ENCODE measurements at regions not wholly inside any gene's neighbourhood (a gene's known extent, or its start where the extent isn't known, plus 50 kb on each side); places are given as distances from the start of the nearest gene placed in this dataset.
A peak's percentile ranks its signal among the peaks of the same experiment; 100 is the strongest.

- TF ChIP-seq CTCF (IDR thresholded peaks at IDR 0.05): no peak
- peak; percentile 39 to 50 for TF ChIP-seq EP300 (IDR thresholded peaks at IDR 0.05)
- no peak for TF ChIP-seq POLR2A (IDR thresholded peaks at IDR 0.05)
These were observed 325.8 kb downstream of the C11orf87 start for GRCh38 chr11:109747839-109748238.
